ENCODE measurements at regions not wholly inside any gene's neighbourhood (a gene's known extent, or its start where the extent isn't known, plus 50 kb on each side); places are given as distances from the start of the nearest gene placed in this dataset.

DNA sequence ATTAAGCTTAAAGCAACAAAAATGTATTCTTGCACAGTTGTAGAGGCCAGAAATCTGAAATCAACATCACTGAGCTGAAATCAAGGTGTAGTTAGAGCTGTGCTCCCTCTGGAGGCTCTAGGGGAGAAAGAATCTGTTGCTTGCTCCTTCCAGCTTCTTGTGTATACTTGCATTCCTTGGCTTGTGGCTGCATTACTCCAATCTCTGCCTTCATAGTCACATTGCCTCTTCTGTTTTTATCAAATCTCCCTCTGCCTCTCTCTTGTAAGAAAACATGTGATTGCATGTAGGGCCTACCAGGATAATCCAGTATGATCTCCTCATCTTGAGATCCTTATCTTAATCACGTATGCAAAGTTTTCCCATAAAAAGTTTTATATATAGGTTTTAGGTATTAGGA, 487.9 kb upstream of the SGO1 start:
- TF ChIP-seq, protein P1, sequence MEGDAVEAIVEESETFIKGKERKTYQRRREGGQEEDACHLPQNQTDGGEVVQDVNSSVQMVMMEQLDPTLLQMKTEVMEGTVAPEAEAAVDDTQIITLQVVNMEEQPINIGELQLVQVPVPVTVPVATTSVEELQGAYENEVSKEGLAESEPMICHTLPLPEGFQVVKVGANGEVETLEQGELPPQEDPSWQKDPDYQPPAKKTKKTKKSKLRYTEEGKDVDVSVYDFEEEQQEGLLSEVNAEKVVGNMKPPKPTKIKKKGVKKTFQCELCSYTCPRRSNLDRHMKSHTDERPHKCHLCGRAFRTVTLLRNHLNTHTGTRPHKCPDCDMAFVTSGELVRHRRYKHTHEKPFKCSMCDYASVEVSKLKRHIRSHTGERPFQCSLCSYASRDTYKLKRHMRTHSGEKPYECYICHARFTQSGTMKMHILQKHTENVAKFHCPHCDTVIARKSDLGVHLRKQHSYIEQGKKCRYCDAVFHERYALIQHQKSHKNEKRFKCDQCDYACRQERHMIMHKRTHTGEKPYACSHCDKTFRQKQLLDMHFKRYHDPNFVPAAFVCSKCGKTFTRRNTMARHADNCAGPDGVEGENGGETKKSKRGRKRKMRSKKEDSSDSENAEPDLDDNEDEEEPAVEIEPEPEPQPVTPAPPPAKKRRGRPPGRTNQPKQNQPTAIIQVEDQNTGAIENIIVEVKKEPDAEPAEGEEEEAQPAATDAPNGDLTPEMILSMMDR (IDR thresholded peaks at IDR 0.05) = no peak
- TF ChIP-seq POLR2A (IDR thresholded peaks at IDR 0.05) = no peak
